H9 (cell line): ENCODE measurements at regions not wholly inside any gene's neighbourhood (a gene's known extent, or its start where the extent isn't known, plus 50 kb on each side); places are given as distances from the start of the nearest gene placed in this dataset.

Experiments used
- DNase-seq: peaks from one replicate; pipeline ENCODE4 v3.0.0-alpha.2; 2017
- H2AFZ ChIP-seq: one replicate; pipeline ENCODE4 v1.6.1; 2013; ENCODE audit warnings: mild to moderate bottlenecking, low read length, control low read depth, moderate library complexity
- H2AK5ac ChIP-seq: 2 replicates; pipeline ENCODE4 v1.6.1; 2013; ENCODE audit warnings: low read length, control low read depth, mixed read lengths; ENCODE audit not compliant: insufficient read length
- H2BK120ac ChIP-seq: one replicate; pipeline ENCODE4 v1.6.1; 2013; ENCODE audit warnings: low read depth, mild to moderate bottlenecking, low read length, control low read depth, inconsistent platforms; ENCODE audit not compliant: poor library complexity, severe bottlenecking
- H2BK12ac ChIP-seq: 2 replicates; pipeline ENCODE4 v1.6.1; 2013; ENCODE audit warnings: low read length, control low read depth, mixed read lengths, low read depth; ENCODE audit not compliant: insufficient read length
- H2BK15ac ChIP-seq: 2 replicates; pipeline ENCODE4 v1.6.1; 2013; ENCODE audit warnings: low read depth, low read length, control low read depth
- H2BK20ac ChIP-seq: one replicate; pipeline ENCODE4 v1.6.1; 2013; ENCODE audit warnings: low read depth, mild to moderate bottlenecking, low read length, control low read depth, inconsistent platforms; ENCODE audit not compliant: poor library complexity, severe bottlenecking
- H2BK5ac ChIP-seq: 2 replicates; pipeline ENCODE4 v1.6.1; 2013; ENCODE audit warnings: low read length, control low read depth, mixed read lengths; ENCODE audit not compliant: insufficient read length
- H3K14ac ChIP-seq: 2 replicates; pipeline ENCODE4 v1.6.1; 2013; ENCODE audit warnings: low read length, control low read depth; ENCODE audit not compliant: insufficient read depth
- H3K18ac ChIP-seq: 2 replicates; pipeline ENCODE4 v1.6.1; 2013; ENCODE audit warnings: low read depth, mild to moderate bottlenecking, mixed read lengths, low read length, control low read depth; ENCODE audit not compliant: insufficient read length
- H3K23ac ChIP-seq: 2 replicates; pipeline ENCODE4 v1.6.1; 2013; ENCODE audit warnings: low read length, control low read depth, mixed read lengths, low read depth; ENCODE audit not compliant: insufficient read length
- H3K23me2 ChIP-seq: 2 replicates; pipeline ENCODE4 v1.6.1; 2013; ENCODE audit warnings: low read depth, mild to moderate bottlenecking, mixed read lengths, low read length, control low read depth; ENCODE audit not compliant: insufficient read length, poor library complexity, severe bottlenecking
- H3K27ac ChIP-seq: 2 replicates; pipeline ENCODE4 v1.5.1; 2013; ENCODE audit warnings: low read length, control low read depth, mixed read lengths, low read depth; ENCODE audit not compliant: insufficient read length
- H3K27me3 ChIP-seq: 2 replicates; pipeline ENCODE4 v1.6.1; 2013; ENCODE audit warnings: low read length, control low read depth, inconsistent platforms; ENCODE audit not compliant: insufficient read depth
- H3K4ac ChIP-seq: 2 replicates; pipeline ENCODE4 v1.6.1; 2013; ENCODE audit warnings: low read depth, mild to moderate bottlenecking, control low read depth, inconsistent platforms, low read length, moderate library complexity
- H3K4me1 ChIP-seq: 2 replicates; pipeline ENCODE4 v1.6.1; 2013; ENCODE audit warnings: low read length, control low read depth, inconsistent platforms; ENCODE audit not compliant: insufficient read depth
- H3K4me2 ChIP-seq: 2 replicates; pipeline ENCODE4 v1.6.1; 2013; ENCODE audit warnings: low read length, control low read depth, mixed read lengths; ENCODE audit not compliant: insufficient read length, insufficient read depth
- H3K56ac ChIP-seq: 2 replicates; pipeline ENCODE4 v1.6.1; 2013; ENCODE audit warnings: low read depth, mild to moderate bottlenecking, mixed read lengths, low read length, control low read depth; ENCODE audit not compliant: insufficient read length
- H3K79me1 ChIP-seq: 2 replicates; pipeline ENCODE4 v1.6.1; 2013; ENCODE audit warnings: low read depth, mild to moderate bottlenecking, moderate library complexity, low read length, control low read depth, inconsistent platforms; ENCODE audit not compliant: insufficient read depth, poor library complexity, severe bottlenecking
- H3K79me2 ChIP-seq: 2 replicates; pipeline ENCODE4 v1.6.1; 2013; ENCODE audit warnings: low read length, control low read depth, inconsistent platforms; ENCODE audit not compliant: insufficient read depth
- H3K9ac ChIP-seq: 2 replicates; pipeline ENCODE4 v1.6.1; 2013; ENCODE audit warnings: low read length, control low read depth, mixed read lengths; ENCODE audit not compliant: insufficient read length; ENCODE audit errors: extremely low read depth
- H3K9me3 ChIP-seq: one replicate; pipeline ENCODE4 v1.6.1; 2013; ENCODE audit warnings: low read depth, low read length, inconsistent platforms; ENCODE audit not compliant: control insufficient read depth
- H3T11ph ChIP-seq: one replicate; pipeline ENCODE4 v1.6.1; 2013; ENCODE audit warnings: mild to moderate bottlenecking, low read length, control low read depth, inconsistent platforms
- H4K20me1 ChIP-seq: one replicate; pipeline ENCODE4 v1.6.1; 2013; ENCODE audit not compliant: control insufficient read depth, insufficient read length, insufficient read depth
- H4K5ac ChIP-seq: 2 replicates; pipeline ENCODE4 v1.6.1; 2013; ENCODE audit warnings: low read depth, mild to moderate bottlenecking, mixed read lengths, low read length, control low read depth; ENCODE audit not compliant: insufficient read length
- H4K8ac ChIP-seq: replicated peaks from 2 replicates; pipeline ENCODE4 v1.6.1; 2013; ENCODE audit warnings: low read length, control low read depth, mixed read lengths, low read depth; ENCODE audit not compliant: insufficient read length
- H4K91ac ChIP-seq: 2 replicates; pipeline ENCODE4 v1.6.1; 2013; ENCODE audit warnings: low read depth, mild to moderate bottlenecking, moderate library complexity, mixed read lengths, low read length, control low read depth; ENCODE audit not compliant: insufficient read length
- H3K27ac Mint-ChIP-seq, 3 experiments: 2 replicates in 2 of 3; 3 replicates in 1 of 3; pipeline ENCODE4 v1.8.0; 2020 to 2021; ENCODE audit warnings: mixed read lengths in 3 of 3, mild to moderate bottlenecking in 1 of 3, moderate library complexity in 1 of 3
- H3K27me3 Mint-ChIP-seq: 2 replicates; pipeline ENCODE4 v1.8.0; 2021; ENCODE audit warnings: low read depth, mild to moderate bottlenecking, moderate library complexity, mixed read lengths
- H3K36me3 Mint-ChIP-seq, 3 experiments: 2 replicates in 2 of 3; 3 replicates in 1 of 3; pipeline ENCODE4 v1.8.0; 2020 to 2021; ENCODE audit warnings: low read depth in 3 of 3, mixed read lengths in 3 of 3; ENCODE audit not compliant: insufficient read depth in 1 of 3
- H3K4me1 Mint-ChIP-seq, 2 experiments: 2 replicates each; pipeline ENCODE4 v1.8.0; 2020; ENCODE audit warnings: mixed read lengths in 2 of 2
- H3K4me3 Mint-ChIP-seq, 2 experiments: 2 replicates in 1 of 2; 3 replicates in 1 of 2; pipeline ENCODE4 v1.8.0; 2020 to 2021; ENCODE audit warnings: mild to moderate bottlenecking in 2 of 2, mixed read lengths in 2 of 2, moderate library complexity in 1 of 2
- H3K9me3 Mint-ChIP-seq, 2 experiments: 2 replicates in 1 of 2; 3 replicates in 1 of 2; pipeline ENCODE4 v1.8.0; 2020; ENCODE audit warnings: mild to moderate bottlenecking in 2 of 2, mixed read lengths in 2 of 2, moderate library complexity in 1 of 2
- CTCF ChIP-seq: fragments of 200-600 bp; sonication (generic); conservative IDR thresholded peaks from 3 replicates; pipeline ENCODE4 v1.8.0; 2021; ENCODE audit warnings: antibody characterized with exemption, mild to moderate bottlenecking
- WGBS: extraction: QIAGEN DNeasy Blood & Tissue Kit; methylation state at CpG from one replicate; pipeline ENCODE4 v1.1.7; 2013; ENCODE audit warnings: missing lambda C conversion rate, low lambda C conversion rate, mixed read lengths; ENCODE audit not compliant: insufficient read length; ENCODE audit errors: extremely low coverage; 5-methylcytosine and 5-hydroxymethylcytosine counted together

GRCh38 chr21:24123785-24124184 lies 1483.5 kb downstream of the MRPL39 start:
- Histone ChIP-seq H3K23ac (no peak overlapping the region), H2BK12ac (no peak overlapping the region)
- no peaks in the 10 kb centered on the region; the same call in none of the 2 replicates for H3K27me3 Mint-ChIP-seq

More at GRCh38 chr21:24123785-24124184, 1483.5 kb downstream of the MRPL39 start:
- no peaks in the 10 kb centered on the region for H3K79me2 ChIP-seq
- H3K9me3 ChIP-seq = no peaks in the 10 kb centered on the region
- no peaks in the 10 kb centered on the region for H3K4me1 Mint-ChIP-seq
- no peak overlapping the region for H2BK20ac ChIP-seq
- no peak overlapping the region for H3K4me2 ChIP-seq
- H3T11ph ChIP-seq = no peak overlapping the region
- H3K9ac ChIP-seq = no peak overlapping the region
- no peak overlapping the region for H3K14ac ChIP-seq
- H4K91ac ChIP-seq = no peak overlapping the region
- H3K23me2 ChIP-seq = no peaks in the 10 kb centered on the region
- no peak overlapping the region for H3K27ac Mint-ChIP-seq
- H2AFZ ChIP-seq = no peak overlapping the region
- H3K56ac ChIP-seq = no peak overlapping the region
- peaks cover 19 to 42% of the 10 kb centered on the region in 2 experiments for H3K9me3 Mint-ChIP-seq
- no peak overlapping the region for H3K4ac ChIP-seq
- no peak overlapping the region for H2BK15ac ChIP-seq
- H4K5ac ChIP-seq = no peak overlapping the region
- H2BK5ac ChIP-seq = no peak overlapping the region
- TF ChIP-seq CTCF = no peak
- H3K4me1 ChIP-seq = no peaks in the 10 kb centered on the region
- DNase-seq = no peak
- H3K4me3 Mint-ChIP-seq = no peak overlapping the region
- H4K8ac ChIP-seq = no peak overlapping the region
- no peaks in the 10 kb centered on the region for H3K27me3 ChIP-seq
- H3K79me1 ChIP-seq = no peaks in the 10 kb centered on the region
- peaks cover 0 to 4% (median 0%) of the 10 kb centered on the region in 3 experiments; a peak in 2 of 7 replicates for H3K36me3 Mint-ChIP-seq
- WGBS = no CpG with 5 or more reads among the region's 1 CpG
- no peak overlapping the region for H2AK5ac ChIP-seq
- H3K27ac ChIP-seq = no peak overlapping the region
- no peak overlapping the region for H3K18ac ChIP-seq
- no peaks in the 10 kb centered on the region for H4K20me1 ChIP-seq
- H2BK120ac ChIP-seq = no peak overlapping the region
